H1 (cell line): ENCODE measurements at regions not wholly inside any gene's neighbourhood (a gene's known extent, or its start where the extent isn't known, plus 50 kb on each side); places are given as distances from the start of the nearest gene placed in this dataset.

Source experiments
- CTCF ChIA-PET: fragments of 300-600 bp; sonication (Branson Sonifier 250); formaldehyde crosslinking; loops from one replicate; lab custom pipeline; 2021; ENCODE audit not compliant: partially characterized antibody; lab: Charles Lee
- POLR2A ChIA-PET: fragments of 300-600 bp; sonication (Branson Sonifier 250); formaldehyde crosslinking; loops from one replicate; lab custom pipeline; 2021; ENCODE audit warnings: inconsistent platforms; ENCODE audit not compliant: partially characterized antibody; lab: Charles Lee
- DNase-seq, 2 experiments: peaks; one replicate each; pipeline versions ENCODE4 v3.0.0 to v3.0.0-alpha.2; 2010 to 2022; ENCODE audit warnings: low spot score in 2 of 2, low read depth in 1 of 2, mixed read lengths in 1 of 2
- FAIRE-seq: peaks from 2 replicates; lab custom pipeline; 2011; peaks lifted over from hg19 to GRCh38; lab: Jason Lieb, UNC
- H2AFZ ChIP-seq: 2 replicates; pipeline ENCODE4 v1.8.1; 2012; ENCODE audit warnings: low read length, inconsistent platforms
- H2AK5ac ChIP-seq: 2 replicates; pipeline ENCODE4 v1.6.1; 2013; ENCODE audit warnings: low read depth, low read length
- H2BK120ac ChIP-seq: replicated peaks from 2 replicates; pipeline ENCODE3; 2013; ENCODE audit warnings: low read depth, low read length, inconsistent platforms
- H2BK12ac ChIP-seq: 2 replicates; pipeline ENCODE4 v1.6.1; 2013; ENCODE audit warnings: low read depth, low read length
- H2BK15ac ChIP-seq: 2 replicates; pipeline ENCODE4 v1.6.1; 2013; ENCODE audit warnings: low read length
- H2BK20ac ChIP-seq: 2 replicates; pipeline ENCODE4 v1.6.1; 2013; ENCODE audit warnings: low read length
- H2BK5ac ChIP-seq: 2 replicates; pipeline ENCODE4 v1.6.1; 2013; ENCODE audit warnings: low read depth, low read length
- H3K14ac ChIP-seq: 2 replicates; pipeline ENCODE4 v1.6.1; 2013; ENCODE audit warnings: inconsistent platforms; ENCODE audit not compliant: insufficient read length
- H3K18ac ChIP-seq: 2 replicates; pipeline ENCODE4 v1.6.1; 2013; ENCODE audit warnings: low read length; ENCODE audit errors: extremely low read depth
- H3K23ac ChIP-seq: 2 replicates; pipeline ENCODE4 v1.6.1; 2013; ENCODE audit warnings: inconsistent platforms; ENCODE audit not compliant: insufficient read length
- H3K23me2 ChIP-seq: 2 replicates; pipeline ENCODE4 v1.6.1; 2013; ENCODE audit warnings: low read depth, low read length
- H3K27ac ChIP-seq: 2 replicates; pipeline ENCODE4 v1.6.1; 2011; ENCODE audit warnings: low read depth, low read length, inconsistent platforms
- H3K27me3 ChIP-seq, 4 experiments: replicated peaks in 1 of 4; 1 replicate in 1 of 4; 2 replicates in 3 of 4; pipeline versions ENCODE4 v1.6.1 to v1.8.1; 2011 to 2013; ENCODE audit warnings: low read length in 3 of 4, mild to moderate bottlenecking in 3 of 4, inconsistent platforms in 2 of 4, mixed read lengths in 2 of 4, moderate library complexity in 1 of 4; ENCODE audit not compliant: control insufficient read depth in 3 of 4, insufficient read depth in 3 of 4; ENCODE audit errors: extremely low read depth in 1 of 4
- H3K36me3 ChIP-seq, 4 experiments: 2 replicates each; pipeline versions ENCODE4 v1.6.1 to v1.8.1; 2011 to 2013; ENCODE audit warnings: mild to moderate bottlenecking in 4 of 4, low read length in 3 of 4, moderate library complexity in 2 of 4, control low read depth in 1 of 4, inconsistent platforms in 1 of 4; ENCODE audit not compliant: insufficient read depth in 4 of 4, control insufficient read depth in 2 of 4
- H3K4ac ChIP-seq: replicated peaks from 2 replicates; pipeline ENCODE3; 2013; ENCODE audit warnings: low read length, low read depth, mixed read lengths, inconsistent platforms; ENCODE audit not compliant: insufficient read length
- H3K4me1 ChIP-seq, 4 experiments: replicated peaks in 1 of 4; 1 replicate in 1 of 4; 2 replicates in 3 of 4; pipeline versions ENCODE4 v1.6.1 to v1.8.1; 2011 to 2013; ENCODE audit warnings: low read length in 3 of 4, inconsistent platforms in 2 of 4, mixed read lengths in 1 of 4; ENCODE audit not compliant: insufficient read depth in 4 of 4, control insufficient read depth in 3 of 4
- H3K4me2 ChIP-seq, 2 experiments: 2 replicates each; pipeline versions ENCODE4 v1.6.1 to v1.8.1; 2011 to 2013; ENCODE audit warnings: low read depth in 2 of 2, low read length in 2 of 2, control low read depth in 1 of 2, inconsistent platforms in 1 of 2, mild to moderate bottlenecking in 1 of 2; ENCODE audit not compliant: insufficient read depth in 1 of 2
- H3K4me3 ChIP-seq, 4 experiments: fragments of 200-600, 300-600 bp in 1 of 4; sonication (generic), shearing (Covaris generic), sonication (Bioruptor Twin) in 1 of 4; 2 replicates each; pipeline versions ENCODE4 v1.5.1 to v1.8.1; 2011 to 2016; ENCODE audit warnings: low read length in 4 of 4, low read depth in 3 of 4, control low read depth in 2 of 4, inconsistent platforms in 2 of 4, mild to moderate bottlenecking in 2 of 4, mixed read lengths in 1 of 4, moderate library complexity in 1 of 4; ENCODE audit not compliant: insufficient read depth in 2 of 4; ENCODE audit errors: extremely low read depth in 1 of 4
- H3K56ac ChIP-seq: replicated peaks from 2 replicates; pipeline ENCODE3; 2013; ENCODE audit warnings: low read depth, mild to moderate bottlenecking, mixed read lengths, low read length, inconsistent platforms; ENCODE audit not compliant: insufficient read length
- H3K79me1 ChIP-seq: 2 replicates; pipeline ENCODE4 v1.6.1; 2013; ENCODE audit warnings: low read depth, low read length, control low read depth
- H3K79me2 ChIP-seq, 2 experiments: 2 replicates each; pipeline versions ENCODE4 v1.6.1 to v1.8.1; 2012 to 2013; ENCODE audit warnings: low read length in 2 of 2, mild to moderate bottlenecking in 2 of 2, inconsistent platforms in 1 of 2; ENCODE audit not compliant: insufficient read depth in 2 of 2, control insufficient read depth in 1 of 2
- H3K9ac ChIP-seq, 4 experiments: replicated peaks in 1 of 4; 1 replicate in 1 of 4; 2 replicates in 3 of 4; pipeline versions ENCODE4 v1.6.1 to v1.8.1; 2011 to 2013; ENCODE audit warnings: low read depth in 3 of 4, low read length in 3 of 4, control low read depth in 2 of 4, mild to moderate bottlenecking in 2 of 4, moderate library complexity in 2 of 4, inconsistent platforms in 1 of 4; ENCODE audit errors: extremely low read depth in 1 of 4
- H3K9me3 ChIP-seq, 2 experiments: 2 replicates each; pipeline versions ENCODE4 v1.6.1 to v1.8.1; 2012 to 2013; ENCODE audit warnings: mild to moderate bottlenecking in 2 of 2, moderate library complexity in 2 of 2, control low read depth in 1 of 2, inconsistent platforms in 1 of 2, low read depth in 1 of 2, low read length in 1 of 2, mixed read lengths in 1 of 2; ENCODE audit not compliant: insufficient read depth in 2 of 2
- H4K20me1 ChIP-seq, 2 experiments: replicated peaks in 1 of 2; 2 replicates each; pipeline versions ENCODE3 to v1.8.1; 2011 to 2013; ENCODE audit warnings: inconsistent platforms in 2 of 2, low read length in 2 of 2, mild to moderate bottlenecking in 1 of 2; ENCODE audit not compliant: insufficient read depth in 2 of 2, control insufficient read depth in 1 of 2
- H4K5ac ChIP-seq: 2 replicates; pipeline ENCODE4 v1.6.1; 2013; ENCODE audit warnings: low read length, low read depth, mixed read lengths, inconsistent platforms; ENCODE audit not compliant: insufficient read length
- H4K8ac ChIP-seq: 2 replicates; pipeline ENCODE4 v1.8.0; 2013; ENCODE audit warnings: mild to moderate bottlenecking, moderate library complexity, low read length, inconsistent platforms; ENCODE audit not compliant: insufficient read depth; ENCODE audit errors: extremely low read depth
- H4K91ac ChIP-seq: replicated peaks from 2 replicates; pipeline ENCODE3; 2013; ENCODE audit warnings: low read length, mixed read lengths, inconsistent platforms; ENCODE audit not compliant: insufficient read length
- ATF2 ChIP-seq: IDR thresholded peaks from 2 replicates; pipeline ENCODE4 v1.6.1; 2012; ENCODE audit warnings: low read length, inconsistent platforms
- CHD1 ChIP-seq: IDR thresholded peaks from 2 replicates; pipeline ENCODE4 v1.6.1; 2012; ENCODE audit warnings: low read depth, low read length, improper control_type of control experiment
- CHD2 ChIP-seq: IDR thresholded peaks from 2 replicates; pipeline ENCODE4 v1.6.1; 2012; ENCODE audit warnings: low read length, improper control_type of control experiment
- CREB1 ChIP-seq: IDR thresholded peaks from 2 replicates; pipeline ENCODE4 v1.6.1; 2012; ENCODE audit warnings: inconsistent platforms
- EP300 ChIP-seq, 2 experiments: IDR thresholded peaks; 1 replicate in 1 of 2; 2 replicates in 1 of 2; pipeline ENCODE4 v1.6.1; 2011 to 2012; ENCODE audit warnings: low read depth in 2 of 2, low read length in 2 of 2, mild to moderate bottlenecking in 2 of 2, borderline replicate concordance in 1 of 2, inconsistent platforms in 1 of 2, moderate library complexity in 1 of 2
- JUND ChIP-seq: IDR thresholded peaks from 2 replicates; pipeline ENCODE4 v1.6.1; 2011; ENCODE audit warnings: mild to moderate bottlenecking, improper control_type of control experiment, low read length
- PHF8 ChIP-seq: fragments of 200-600 bp; sonication (generic); conservative IDR thresholded peaks from 2 replicates; pipeline ENCODE4 v1.7.1; 2012; ENCODE audit warnings: low read depth, mild to moderate bottlenecking, inconsistent platforms, low read length, moderate library complexity
- POLR2AphosphoS5 ChIP-seq: IDR thresholded peaks from 2 replicates; pipeline ENCODE4 v1.6.1; 2011; ENCODE audit warnings: low read depth, low read length
- POU5F1 ChIP-seq: IDR thresholded peaks from 2 replicates; pipeline ENCODE4 v1.6.1; 2011; ENCODE audit warnings: low read depth, mild to moderate bottlenecking, low read length, moderate library complexity
- SIN3A ChIP-seq, 2 experiments: IDR thresholded peaks in 1 of 2; conservative IDR thresholded peaks in 1 of 2; 2 replicates each; pipeline ENCODE4 v1.6.1; 2011 to 2012; ENCODE audit warnings: low read length in 2 of 2, improper control_type of control experiment in 1 of 2, low read depth in 1 of 2, mild to moderate bottlenecking in 1 of 2
- SP1 ChIP-seq: IDR thresholded peaks from 2 replicates; pipeline ENCODE4 v1.6.1; 2011; ENCODE audit warnings: low read depth, low read length
- USF2 ChIP-seq: IDR thresholded peaks from 2 replicates; pipeline ENCODE4 v1.6.1; 2011; ENCODE audit warnings: low read length, improper control_type of control experiment
- YY1 ChIP-seq: IDR thresholded peaks from 2 replicates; pipeline ENCODE4 v1.6.1; 2011; ENCODE audit warnings: low read depth, mild to moderate bottlenecking, low read length
- WGBS, 2 experiments: shearing (Covaris generic) in 1 of 2; methylation state at CpG; one replicate each; pipeline versions ENCODE4 v1.1.6 to v1.1.7; 2013 to 2015; ENCODE audit warnings: low lambda C conversion rate in 2 of 2, mixed read lengths in 2 of 2, inconsistent platforms in 1 of 2, low coverage in 1 of 2, missing lambda C conversion rate in 1 of 2; ENCODE audit not compliant: insufficient replicate concordance in 2 of 2, insufficient coverage in 1 of 2, insufficient read length in 1 of 2; ENCODE audit errors: extremely low coverage in 1 of 2, missing lambda C conversion rate in 1 of 2; 5-methylcytosine and 5-hydroxymethylcytosine counted together

GRCh38 chr18:22838221-22838620 is 94.9 kb upstream of the RBBP8 start:
- Histone ChIP-seq H3K79me2 (no peaks in the 10 kb centered on the region), H3K14ac (no peak overlapping the region), H4K8ac (no peak overlapping the region), H2BK5ac (no peak overlapping the region), H3K4me3 (no peak overlapping the region), H3K23ac (no peak overlapping the region), H2BK15ac (no peak overlapping the region), H2BK120ac (no peak overlapping the region), H3K23me2 (no peaks in the 10 kb centered on the region), H3K27ac (no peak overlapping the region), H3K18ac (no peak overlapping the region), H3K56ac (no peak overlapping the region), H3K4ac (no peak overlapping the region), H3K79me1 (no peaks in the 10 kb centered on the region), H3K9ac (no peak overlapping the region), H2AFZ (no peak overlapping the region), H2AK5ac (no peak overlapping the region), H3K36me3 (no peaks in the 10 kb centered on the region), H3K27me3 (no peaks in the 10 kb centered on the region), H2BK12ac (no peak overlapping the region), H3K4me1 (peaks cover 0 to 3% (median 1%) of the 10 kb centered on the region in 4 experiments; a peak in 3 of 7 replicates), H3K4me2 (no peak overlapping the region), H4K5ac (no peak overlapping the region), H4K20me1 (no peaks in the 10 kb centered on the region), H3K9me3 (no peaks in the 10 kb centered on the region), H2BK20ac (no peak overlapping the region), H4K91ac (no peak overlapping the region)
- DNase-seq (no peak), FAIRE-seq (no peak)
- CTCF ChIA-PET: no interaction called here
- POLR2A ChIA-PET: interaction anchor here (1.0 kb wide), 1 partner anchor 11 kb away, joined by 3 read pairs; no protein-coding TSS in a partner anchor
- 78% methylated on average over 1 of the region's 1 CpG; no CpG with 5 or more reads in 1 of the 2 experiments for WGBS, 2 experiments
- TF ChIP-seq JUND (no peak), USF2 (no peak), SP1 (no peak), POU5F1 (no peak), YY1 (no peak), CREB1 (no peak), PHF8 (no peak), POLR2AphosphoS5 (no peak), CHD1 (no peak), SIN3A (conservative IDR thresholded peaks at IDR 0.05 in 1 of 2, IDR thresholded peaks at IDR 0.05 in 1 of 2; ENCODE audit: low read depth in 1 of 2, low read length in 2 of 2) (no peak), ATF2 (no peak), EP300 (IDR thresholded peaks at IDR 0.05; ENCODE audit: borderline replicate concordance in 1 of 2, low read depth in 2 of 2, low read length in 2 of 2) (no peak), CHD2 (no peak)
